Peyer's patch (tissue), 4 donors: ENCODE measurements at regions not wholly inside any gene's neighbourhood (a gene's known extent, or its start where the extent isn't known, plus 50 kb on each side); places are given as distances from the start of the nearest gene placed in this dataset.

ENCODE experiments used
- DNase-seq, 3 donors: peaks; one replicate each; pipeline ENCODE4 v3.0.0-alpha.2; 2017 to 2019
- H3K27ac ChIP-seq, 4 donors: fragments of 200-600 bp; sonication (generic); one replicate each; pipeline ENCODE4 v1.5.1; 2016 to 2019
- H3K27me3 ChIP-seq, 2 donors: fragments of 200-600 bp; sonication (generic); one replicate each; pipeline ENCODE4 v1.5.1; 2019
- H3K36me3 ChIP-seq, 3 donors: fragments of 200-600 bp; sonication (generic); one replicate each; pipeline ENCODE4 v1.5.1; 2016 to 2019
- H3K4me1 ChIP-seq, 4 donors: fragments of 200-600 bp; sonication (generic); one replicate each; pipeline ENCODE4 v1.5.1; 2016 to 2019
- H3K4me3 ChIP-seq, 4 donors: fragments of 200-600 bp; sonication (generic); 1 replicate in 3 of 4; 2 replicates in 1 of 4; pipeline ENCODE4 v1.5.1; 2016 to 2019; ENCODE audit warnings: mild to moderate bottlenecking in 1 of 4
- H3K9me3 ChIP-seq, 4 donors: fragments of 200-600 bp; sonication (generic); one replicate each; pipeline ENCODE4 v1.5.1; 2016 to 2019; ENCODE audit warnings: mild to moderate bottlenecking in 1 of 4
- POLR2A ChIP-seq, 2 donors: fragments of 450-650 bp; IDR thresholded peaks; one replicate each; pipeline ENCODE4 v1.5.1; 2017; ENCODE audit warnings: antibody characterized with exemption in 2 of 2, mild to moderate bottlenecking in 2 of 2, moderate library complexity in 2 of 2
- TF ChIP-seq, protein P1 (sequence below), 6 experiments: fragments of 450-650 bp in 4 of 6; fragments of 200-600 bp in 2 of 6; sonication (generic) in 1 of 6; IDR thresholded peaks; one replicate each; pipeline ENCODE4 v1.5.1; 2017 to 2019; ENCODE audit warnings: antibody characterized with exemption in 6 of 6, mild to moderate bottlenecking in 3 of 6, moderate library complexity in 1 of 6

DNA sequence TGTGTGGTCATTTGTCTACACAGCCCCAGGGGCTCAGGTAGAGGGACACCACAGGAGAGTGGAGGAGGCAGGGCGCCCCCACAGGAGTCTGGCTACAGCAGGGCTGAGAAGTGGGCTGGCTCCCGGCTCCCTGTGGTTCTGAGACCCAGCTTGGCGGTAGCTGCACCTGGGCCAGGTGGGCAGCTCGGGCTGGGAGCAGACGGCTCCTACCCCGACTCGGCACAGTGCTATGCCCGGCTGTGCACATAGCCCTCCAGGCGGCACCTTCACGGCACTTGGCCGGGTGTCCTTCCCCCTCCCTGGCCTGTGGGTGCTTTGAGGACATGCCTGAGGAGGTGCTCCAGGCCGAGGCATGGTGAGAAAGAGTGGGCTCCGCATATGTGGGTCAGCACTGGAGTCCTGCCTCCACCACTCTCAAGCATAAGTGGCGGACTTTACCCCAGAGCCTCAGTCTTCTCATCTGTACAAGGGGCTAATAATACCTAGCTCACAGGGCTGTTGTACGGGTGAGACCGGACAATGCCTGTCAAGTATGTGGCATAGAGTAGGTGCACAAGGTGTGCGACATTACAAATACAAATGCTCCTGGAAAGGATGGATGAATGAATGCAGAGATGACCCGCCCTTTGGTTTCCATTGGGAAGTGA, 50.1 kb upstream of the JPH3 start:
- no peaks in the 10 kb centered on the region for H3K4me1 ChIP-seq
- H3K9me3 ChIP-seq: no peaks in the 10 kb centered on the region
- H3K4me3 ChIP-seq: no peak overlapping the region
- no peaks in the 10 kb centered on the region for H3K36me3 ChIP-seq
- no peak for DNase-seq
- no peak for TF ChIP-seq POLR2A (IDR thresholded peaks at IDR 0.05)
- TF ChIP-seq, protein P1, sequence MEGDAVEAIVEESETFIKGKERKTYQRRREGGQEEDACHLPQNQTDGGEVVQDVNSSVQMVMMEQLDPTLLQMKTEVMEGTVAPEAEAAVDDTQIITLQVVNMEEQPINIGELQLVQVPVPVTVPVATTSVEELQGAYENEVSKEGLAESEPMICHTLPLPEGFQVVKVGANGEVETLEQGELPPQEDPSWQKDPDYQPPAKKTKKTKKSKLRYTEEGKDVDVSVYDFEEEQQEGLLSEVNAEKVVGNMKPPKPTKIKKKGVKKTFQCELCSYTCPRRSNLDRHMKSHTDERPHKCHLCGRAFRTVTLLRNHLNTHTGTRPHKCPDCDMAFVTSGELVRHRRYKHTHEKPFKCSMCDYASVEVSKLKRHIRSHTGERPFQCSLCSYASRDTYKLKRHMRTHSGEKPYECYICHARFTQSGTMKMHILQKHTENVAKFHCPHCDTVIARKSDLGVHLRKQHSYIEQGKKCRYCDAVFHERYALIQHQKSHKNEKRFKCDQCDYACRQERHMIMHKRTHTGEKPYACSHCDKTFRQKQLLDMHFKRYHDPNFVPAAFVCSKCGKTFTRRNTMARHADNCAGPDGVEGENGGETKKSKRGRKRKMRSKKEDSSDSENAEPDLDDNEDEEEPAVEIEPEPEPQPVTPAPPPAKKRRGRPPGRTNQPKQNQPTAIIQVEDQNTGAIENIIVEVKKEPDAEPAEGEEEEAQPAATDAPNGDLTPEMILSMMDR (IDR thresholded peaks at IDR 0.05): no peak
- no peak overlapping the region for H3K27ac ChIP-seq
- no peaks in the 10 kb centered on the region for H3K27me3 ChIP-seq

DNA sequence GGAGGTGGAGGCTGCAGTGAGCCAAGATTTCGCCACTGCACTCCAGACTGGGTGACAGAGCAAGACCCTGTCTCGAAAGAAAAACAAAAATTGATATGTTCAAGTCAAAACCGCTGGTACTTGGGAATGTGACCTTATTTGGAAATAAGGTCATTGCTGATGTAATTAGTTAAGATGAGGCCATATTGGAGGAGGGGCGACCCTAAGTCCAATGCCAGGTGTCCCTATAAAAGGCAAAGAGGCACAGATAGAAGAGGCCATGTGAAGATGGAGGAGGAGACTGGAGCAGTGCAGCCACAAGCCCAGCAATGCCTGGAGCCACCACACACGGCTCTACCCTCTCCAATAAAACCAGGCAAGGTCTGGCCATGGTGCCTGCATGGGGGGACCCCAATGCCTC, 50.8 kb upstream of the JPH3 start:
- Histone ChIP-seq H3K27me3 (no peaks in the 10 kb centered on the region), H3K4me1 (no peaks in the 10 kb centered on the region), H3K9me3 (no peaks in the 10 kb centered on the region), H3K4me3 (no peak overlapping the region), H3K27ac (no peak overlapping the region), H3K36me3 (no peaks in the 10 kb centered on the region)
- DNase-seq: no peak
- TF ChIP-seq POLR2A (IDR thresholded peaks at IDR 0.05): no peak
- TF ChIP-seq, protein P1 (IDR thresholded peaks at IDR 0.05): no peak

DNA sequence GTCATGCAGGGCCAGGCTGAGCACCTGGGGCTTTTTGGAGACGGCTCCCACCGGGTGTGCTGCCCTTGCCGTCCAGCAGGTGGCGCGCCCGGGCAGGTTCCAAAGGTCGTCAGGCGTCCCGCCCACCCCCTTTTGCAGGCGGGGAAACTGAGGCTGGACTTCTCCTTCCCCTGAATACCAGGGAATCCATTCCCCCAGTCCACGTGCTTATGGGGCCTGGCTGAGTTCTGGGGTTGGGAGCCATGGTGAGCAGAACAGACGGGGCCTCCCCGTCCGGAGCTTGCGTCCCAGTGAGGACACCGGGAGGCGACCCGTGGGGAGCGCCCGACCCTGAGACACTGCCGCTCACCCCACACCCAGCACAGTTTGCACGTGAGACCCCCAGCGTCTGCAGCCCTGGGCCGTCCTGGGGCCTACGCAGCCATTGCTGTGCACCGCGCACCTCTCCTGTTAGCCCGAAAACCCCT, 51.8 kb upstream of the JPH3 start:
- H3K27ac ChIP-seq: no peak overlapping the region
- H3K36me3 ChIP-seq: no peaks in the 10 kb centered on the region
- TF ChIP-seq POLR2A (IDR thresholded peaks at IDR 0.05): no peak
- TF ChIP-seq, protein P1 (IDR thresholded peaks at IDR 0.05): peak; percentile 54 to 90 (median 82)
- no peaks in the 10 kb centered on the region for H3K4me1 ChIP-seq
- H3K4me3 ChIP-seq: no peak overlapping the region
- no peaks in the 10 kb centered on the region for H3K27me3 ChIP-seq
- DNase-seq: peak; percentile 29 to 77 (median 67)
- H3K9me3 ChIP-seq: peaks cover 0 to 6% (median 0%) of the 10 kb centered on the region in 4 donors

DNA sequence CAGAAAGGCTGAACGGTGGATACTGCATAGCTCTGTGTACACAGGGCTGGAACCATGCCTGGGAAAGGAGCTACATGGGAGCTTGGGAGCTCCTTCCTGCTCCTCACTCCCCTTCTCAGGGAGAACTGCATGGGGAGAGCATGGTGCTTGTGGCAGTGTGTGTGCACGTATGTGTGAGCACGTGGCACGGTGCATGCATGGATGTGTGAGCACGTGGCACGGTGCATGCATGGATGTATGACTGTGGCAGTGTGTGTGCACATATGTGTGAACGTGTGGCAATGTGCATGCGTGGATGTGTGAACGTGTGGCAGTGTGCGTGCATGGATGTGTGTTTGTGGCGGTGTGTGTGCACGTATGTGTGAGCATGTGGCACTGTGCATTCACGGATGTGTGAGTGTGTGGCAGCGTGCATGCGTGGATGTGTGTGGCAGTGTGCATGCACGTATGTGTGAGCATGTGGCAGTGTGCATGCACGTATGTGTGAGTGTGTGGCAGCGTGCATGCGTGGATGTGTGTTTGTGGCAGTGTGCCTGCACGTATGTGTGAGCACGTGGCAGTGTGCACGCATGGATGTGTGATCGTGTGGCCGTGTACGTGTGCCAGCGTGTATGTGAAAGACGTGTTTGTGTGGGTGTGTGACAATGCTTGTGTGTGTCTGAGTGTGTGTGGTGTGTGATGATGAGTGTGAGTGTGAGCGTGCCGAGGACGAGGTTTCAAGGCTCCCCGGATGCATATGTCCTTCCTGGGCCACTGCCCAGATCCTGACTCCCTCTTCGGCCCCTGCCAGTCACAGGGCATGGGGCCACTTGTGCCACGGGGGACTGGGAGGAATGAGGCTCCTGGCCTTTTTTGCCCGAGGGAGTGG, 52.4 kb upstream of the JPH3 start:
- H3K27ac ChIP-seq: no peak overlapping the region
- no peak for TF ChIP-seq POLR2A (IDR thresholded peaks at IDR 0.05)
- TF ChIP-seq, protein P1 (IDR thresholded peaks at IDR 0.05): no peak
- H3K36me3 ChIP-seq: no peaks in the 10 kb centered on the region
- H3K4me3 ChIP-seq: no peak overlapping the region
- H3K4me1 ChIP-seq: no peaks in the 10 kb centered on the region
- no peak for DNase-seq
- no peaks in the 10 kb centered on the region for H3K27me3 ChIP-seq
- peaks cover 0 to 6% (median 0%) of the 10 kb centered on the region in 4 donors for H3K9me3 ChIP-seq

DNA sequence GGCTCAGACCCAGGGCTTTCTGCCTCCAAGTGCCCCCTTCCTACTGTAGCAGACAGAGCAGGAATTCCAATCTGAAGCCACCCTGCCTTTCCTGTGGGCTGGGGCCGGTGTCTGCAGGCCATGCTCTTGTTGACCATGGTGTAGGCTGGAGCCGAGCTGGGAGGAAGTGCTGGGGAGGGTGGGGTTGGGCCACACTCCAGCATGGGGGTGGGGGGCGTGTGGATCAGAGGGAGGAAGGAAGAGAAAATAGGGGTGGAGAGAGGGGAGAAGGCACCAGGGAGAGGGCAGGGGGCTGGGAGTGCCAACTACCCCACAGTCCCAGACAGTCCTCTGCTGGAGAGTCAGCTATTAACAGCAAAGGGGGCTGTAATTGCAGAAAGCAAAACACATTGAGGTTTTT, 54.3 kb upstream of the JPH3 start:
- TF ChIP-seq, protein P1 (IDR thresholded peaks at IDR 0.05): no peak
- no peak for TF ChIP-seq POLR2A (IDR thresholded peaks at IDR 0.05)
- Histone ChIP-seq H3K27me3 (no peaks in the 10 kb centered on the region), H3K27ac (no peak overlapping the region), H3K9me3 (peaks cover 0 to 6% (median 0%) of the 10 kb centered on the region in 4 donors), H3K4me1 (no peaks in the 10 kb centered on the region), H3K4me3 (no peak overlapping the region), H3K36me3 (no peaks in the 10 kb centered on the region)
- no peak for DNase-seq
